Stimulated activated CD8-positive, alpha-beta memory T cell treated with anti-CD3 and anti-CD28 coated beads, Interleukin-15, amount 100 ng/mL, for 4 hours (primary cell): ENCODE measurements at regions not wholly inside any gene's neighbourhood (a gene's known extent, or its start where the extent isn't known, plus 50 kb on each side); places are given as distances from the start of the nearest gene placed in this dataset.
"Not testable (repeated sequence)": the region's sequence is repeated elsewhere in the genome, so short reads cannot be mapped to it uniquely, and the experiment has no call there.

Experiments
- DNase-seq, 2 donors: peaks; one replicate each; pipeline ENCODE4 v3.0.0-alpha.2; 2020; ENCODE audit warnings: low read depth in 2 of 2

DNA sequence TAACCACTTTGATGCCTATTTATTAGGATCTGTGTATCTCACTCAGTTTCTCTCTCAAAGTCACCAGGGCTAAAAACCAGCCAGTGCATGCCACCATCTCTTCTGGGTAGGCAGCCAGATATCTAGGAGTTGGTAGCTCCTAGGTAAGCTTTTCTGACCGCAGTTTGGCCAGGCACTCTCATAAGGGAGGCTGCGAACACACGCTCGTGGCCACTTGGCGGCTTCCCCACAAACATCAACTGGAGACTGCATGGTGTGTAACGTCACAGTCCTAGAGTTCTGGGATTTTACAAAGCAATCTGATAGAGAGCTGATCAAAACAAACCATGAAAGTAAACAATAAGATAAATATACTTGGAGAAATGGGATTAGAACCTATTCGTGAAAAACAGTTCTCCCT lies 424.3 kb upstream of the ACVR2A start:
- no peak for DNase-seq

DNA sequence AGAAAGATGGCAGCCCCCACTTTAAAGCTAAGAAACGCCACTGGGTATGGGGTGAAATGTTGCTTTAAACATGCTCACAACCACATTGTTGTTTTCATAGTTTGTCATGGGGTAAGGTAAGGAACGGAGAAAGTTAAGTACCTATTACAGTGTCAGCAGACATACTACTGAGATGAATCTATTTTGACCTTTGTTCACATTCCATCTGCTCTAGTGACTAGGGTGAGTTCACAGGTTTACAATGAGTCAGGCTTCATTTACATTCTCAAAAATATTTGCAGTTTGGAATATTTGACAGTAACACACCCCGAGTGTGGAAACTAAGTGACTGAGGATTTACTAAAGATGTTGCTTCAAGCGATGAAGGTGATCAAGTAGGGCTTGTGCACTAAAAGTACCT lies 428.7 kb upstream of the ACVR2A start:
- no peak for DNase-seq

- DNase-seq, result not testable (repeated sequence)
Measured at GRCh38 chr2:147414656-147415055, 430.2 kb upstream of the ACVR2A start.

GRCh38 chr2:147408357-147408756 lies 436.5 kb upstream of the ACVR2A start:
- DNase-seq, result no peak

- no peak for DNase-seq
Measured at GRCh38 chr2:147405651-147406050, 439.2 kb upstream of the ACVR2A start.

- DNase-seq, result no peak
Measured at GRCh38 chr2:147398996-147399395, 445.8 kb upstream of the ACVR2A start.

- DNase-seq, result no peak
Measured at GRCh38 chr2:147398301-147398700, 446.5 kb upstream of the ACVR2A start.

DNA sequence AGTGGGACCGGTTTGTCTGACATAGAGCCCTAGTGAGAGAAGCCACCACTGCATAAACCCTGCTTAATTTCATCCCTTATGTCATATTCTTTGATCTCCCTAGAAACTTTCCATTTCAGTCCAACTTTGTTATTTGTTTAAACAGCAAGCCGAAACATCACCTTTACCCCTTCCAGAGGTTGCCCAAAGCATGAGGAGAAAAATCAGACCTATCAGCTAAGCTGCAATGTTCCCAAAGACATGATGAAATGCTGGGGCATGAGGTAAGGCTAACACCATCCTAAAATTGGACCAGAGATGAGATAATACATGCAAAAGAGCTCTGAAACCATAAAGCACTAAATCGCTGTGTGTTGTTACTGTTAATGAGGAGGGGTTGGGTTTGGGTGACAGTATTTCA lies 447.9 kb upstream of the ACVR2A start:
- no peak for DNase-seq

GRCh38 chr2:147394179-147394790 lies 450.5 kb upstream of the ACVR2A start:
- no peak for DNase-seq

GRCh38 chr2:147392180-147392579 lies 452.6 kb upstream of the ACVR2A start:
- DNase-seq, result no peak

GRCh38 chr2:147390475-147390874 lies 454.4 kb upstream of the ACVR2A start:
- DNase-seq, result no peak

DNA sequence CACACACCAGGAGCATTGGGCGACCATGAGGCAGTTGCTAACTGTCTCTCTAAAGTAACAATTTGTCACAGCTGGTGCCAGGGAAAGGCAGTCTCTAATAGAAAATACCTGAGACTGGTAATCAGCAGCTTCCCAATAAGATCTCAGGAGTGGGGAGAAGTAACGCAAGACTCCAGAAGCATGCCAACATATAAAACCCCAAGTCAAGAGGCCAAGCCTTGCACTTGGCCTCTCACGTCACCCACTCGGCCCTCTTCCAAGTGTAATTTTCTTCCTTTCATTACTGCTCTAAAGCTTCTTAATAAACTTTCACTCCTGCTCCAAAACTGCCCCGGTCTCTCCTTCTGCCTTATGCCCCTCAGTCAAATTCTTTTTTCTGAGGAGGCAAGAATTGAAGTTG lies 455.6 kb upstream of the ACVR2A start:
- DNase-seq, result no peak

DNA sequence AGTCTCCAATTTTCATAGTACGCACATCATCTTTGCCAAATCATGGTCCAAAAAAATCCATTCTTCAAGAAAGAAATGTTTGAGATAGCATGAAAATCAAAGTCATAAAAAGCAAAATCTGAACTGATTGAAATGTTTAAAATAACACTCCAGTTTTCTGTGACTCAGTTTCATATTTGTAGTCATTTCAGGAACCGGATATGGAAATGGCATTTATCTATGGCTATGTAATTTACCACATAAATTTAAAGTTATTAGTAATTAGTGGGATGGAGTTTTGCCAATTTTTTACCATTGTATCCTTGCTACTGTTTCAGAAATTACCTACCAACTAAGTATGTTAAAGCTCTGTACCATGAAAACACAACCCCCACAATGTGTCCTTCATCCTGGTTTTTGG lies 456.6 kb upstream of the ACVR2A start:
- no peak for DNase-seq

DNA sequence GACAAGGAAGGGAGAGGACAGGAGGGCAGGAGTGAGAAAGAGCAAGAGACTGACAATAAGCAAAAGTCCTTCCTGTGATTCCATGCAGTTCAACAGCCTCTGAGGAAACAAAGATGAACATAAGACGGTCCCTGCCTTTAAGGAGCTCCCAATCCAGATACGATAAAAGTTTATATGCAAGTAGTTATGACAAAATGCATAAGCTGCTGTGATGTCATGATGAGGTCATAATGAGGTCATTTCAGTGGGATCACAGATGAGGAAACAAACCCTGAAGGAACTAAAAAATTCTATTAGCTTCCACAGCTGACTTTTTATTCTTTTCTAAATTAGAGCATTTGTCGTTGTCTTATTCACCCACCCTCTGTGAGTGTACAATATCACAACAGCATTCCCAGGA lies 458.5 kb upstream of the ACVR2A start:
- no peak for DNase-seq

DNA sequence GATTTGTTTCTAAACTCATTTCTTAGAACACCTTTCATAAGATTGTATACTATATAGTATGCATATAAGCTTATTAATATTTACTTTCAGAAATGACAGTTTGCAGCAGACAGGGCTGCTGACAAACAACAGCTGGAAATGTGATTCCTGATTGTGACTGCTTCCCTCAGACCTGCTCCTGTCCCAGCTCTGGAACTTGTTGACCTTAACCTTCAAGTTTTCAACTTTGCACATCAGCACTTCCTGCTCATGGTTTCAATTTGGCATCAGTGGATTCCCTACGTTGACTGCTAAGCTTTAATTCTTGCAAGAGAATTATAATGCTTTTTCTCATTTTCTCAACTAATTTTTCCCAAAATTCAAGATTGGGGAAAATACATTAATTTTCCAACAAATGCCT lies 459.2 kb upstream of the ACVR2A start:
- DNase-seq, result no peak

DNA sequence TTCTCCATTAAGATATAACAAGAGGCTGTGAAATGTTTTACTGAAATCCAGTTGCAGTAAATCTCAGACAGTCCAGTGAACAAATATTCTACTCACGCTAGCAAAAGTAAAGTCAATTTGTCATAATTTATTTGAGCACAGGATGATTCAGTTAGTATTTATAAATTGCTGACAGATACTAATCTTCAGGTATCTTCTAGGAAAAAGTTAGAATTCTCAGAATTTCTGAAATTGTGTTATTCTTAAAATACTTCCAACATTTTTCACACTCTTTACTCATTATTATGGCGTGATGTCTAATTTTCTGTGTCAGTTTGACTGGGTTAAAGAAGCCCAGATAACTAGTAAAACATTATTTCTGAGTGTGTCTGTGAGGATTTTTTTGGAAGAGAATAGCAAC lies 460.2 kb upstream of the ACVR2A start:
- DNase-seq, result no peak

- no peak for DNase-seq
Measured at GRCh38 chr2:147382322-147382948, 462.4 kb upstream of the ACVR2A start.

GRCh38 chr2:147378403-147378802 lies 466.4 kb upstream of the ACVR2A start:
- no peak for DNase-seq

DNA sequence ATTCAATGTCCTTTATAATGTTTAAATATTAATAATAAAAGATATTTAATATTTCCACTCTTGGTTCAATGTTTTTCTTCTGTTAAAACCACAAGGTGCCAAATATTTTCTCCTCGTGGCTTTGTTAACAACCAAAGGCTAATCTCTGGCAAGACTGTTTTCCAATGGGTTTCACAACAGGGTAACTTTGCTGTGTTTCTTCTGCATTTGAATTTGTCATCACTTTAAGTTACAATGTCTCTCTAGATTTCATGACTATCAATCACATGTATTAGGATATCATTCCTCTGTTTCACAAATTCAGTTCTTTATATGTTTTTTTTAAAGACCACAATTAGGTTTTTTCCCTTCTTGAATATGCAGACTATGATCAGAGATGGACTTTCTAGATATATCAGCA lies 469.8 kb upstream of the ACVR2A start:
- DNase-seq, result no peak

DNA sequence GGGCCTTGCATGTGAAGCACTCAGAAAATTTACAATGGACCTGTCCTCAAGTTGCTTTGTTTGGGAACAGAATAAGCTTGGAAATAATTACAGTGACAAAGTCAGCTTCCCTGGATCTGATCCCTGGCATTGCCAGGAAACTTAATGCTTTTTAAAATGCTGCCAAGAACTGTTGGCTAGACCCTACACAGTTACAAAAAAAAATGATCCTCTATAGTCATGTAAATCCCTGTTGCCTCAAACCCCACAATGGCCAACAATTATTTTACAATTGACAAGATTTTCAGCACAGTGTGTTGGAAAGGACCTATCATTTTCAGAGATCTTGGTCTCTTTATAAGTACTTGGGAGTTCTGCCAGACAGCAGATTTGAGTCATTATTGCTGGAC lies 470.4 kb upstream of the ACVR2A start:
- no peak for DNase-seq

- DNase-seq, result no peak
Measured at GRCh38 chr2:147373800-147374422, 470.9 kb upstream of the ACVR2A start.

DNA sequence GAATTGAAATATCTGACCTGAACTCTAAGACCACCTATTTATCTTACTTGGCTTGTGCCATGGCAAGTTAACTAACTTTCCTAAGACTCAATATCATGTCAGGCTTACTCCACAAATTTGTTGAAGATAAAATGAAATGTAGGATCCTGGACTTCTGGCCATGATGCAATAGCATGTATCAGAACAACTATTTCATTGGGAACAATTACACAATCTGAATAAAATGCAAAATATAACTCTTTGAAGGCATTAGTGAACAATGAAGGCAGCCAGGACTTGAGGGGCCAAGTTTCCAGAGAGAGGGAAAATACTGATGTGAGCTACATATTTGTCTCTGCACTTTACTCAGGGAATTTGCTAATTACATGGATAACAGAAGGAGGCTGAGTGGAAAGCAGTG lies 476.5 kb upstream of the ACVR2A start:
- DNase-seq, result no peak

- no peak for DNase-seq
Measured at GRCh38 chr2:147366279-147366678, 478.6 kb upstream of the ACVR2A start.

DNA sequence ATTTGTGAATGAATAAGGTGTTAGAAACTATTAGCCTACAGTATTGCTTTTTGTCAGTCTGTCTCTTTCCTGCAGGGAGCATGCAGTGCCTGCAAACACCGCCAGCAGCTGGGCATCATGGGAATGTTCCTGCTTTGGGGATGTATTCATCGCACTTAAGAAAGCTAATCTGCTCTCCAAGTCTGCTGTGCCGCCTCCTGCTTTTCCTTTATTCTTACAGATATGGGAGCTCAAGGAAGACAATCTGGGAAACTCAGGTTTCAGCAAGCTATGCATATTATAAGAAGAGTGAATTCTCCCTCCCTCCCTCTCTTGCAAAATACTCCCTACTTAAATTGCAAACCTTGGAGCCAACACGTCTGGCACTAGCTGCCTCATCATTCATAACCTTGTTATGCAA lies 479.2 kb upstream of the ACVR2A start:
- DNase-seq, result no peak
